HG02763 (cell line): ENCODE measurements at regions not wholly inside any gene's neighbourhood (a gene's known extent, or its start where the extent isn't known, plus 50 kb on each side); places are given as distances from the start of the nearest gene placed in this dataset.
"Not testable (repeated sequence)": the region's sequence is repeated elsewhere in the genome, so short reads cannot be mapped to it uniquely, and the experiment has no call there.

Experiments used
- ATAC-seq: cut with Tn5 transposase; IDR thresholded peaks from one replicate; pipeline ENCODE4 v1.9.1; 2021; ENCODE audit warnings: mild to moderate bottlenecking, moderate library complexity; ENCODE audit not compliant: unreplicated experiment

- not testable (repeated sequence) for ATAC-seq
Observed at GRCh38 chrX:140633105-140633504, 76.5 kb upstream of the LINC00632 start.

- ATAC-seq = no peak
Observed at GRCh38 chrX:140608111-140608510, 101.4 kb upstream of the LINC00632 start.

DNA sequence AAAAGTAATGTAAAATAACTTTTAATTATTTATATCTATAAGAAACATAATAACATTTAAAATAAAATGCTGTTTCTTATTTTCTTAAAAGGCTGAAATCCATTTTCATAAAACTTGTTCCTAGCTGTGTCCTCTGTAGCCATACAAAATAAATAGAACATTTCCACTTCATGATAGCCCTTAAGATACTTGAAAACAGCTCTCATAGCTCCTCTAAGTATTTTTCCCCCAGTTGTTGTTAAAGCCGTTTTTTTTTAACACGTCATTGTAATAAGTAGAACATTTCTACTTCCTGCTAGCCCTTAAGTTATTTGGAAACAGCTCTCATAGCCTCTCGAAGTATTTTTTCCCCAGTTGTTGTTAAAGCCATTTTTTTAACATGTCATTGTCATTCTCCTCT lies 97.3 kb upstream of the SOX3 start:
- no peak for ATAC-seq

DNA sequence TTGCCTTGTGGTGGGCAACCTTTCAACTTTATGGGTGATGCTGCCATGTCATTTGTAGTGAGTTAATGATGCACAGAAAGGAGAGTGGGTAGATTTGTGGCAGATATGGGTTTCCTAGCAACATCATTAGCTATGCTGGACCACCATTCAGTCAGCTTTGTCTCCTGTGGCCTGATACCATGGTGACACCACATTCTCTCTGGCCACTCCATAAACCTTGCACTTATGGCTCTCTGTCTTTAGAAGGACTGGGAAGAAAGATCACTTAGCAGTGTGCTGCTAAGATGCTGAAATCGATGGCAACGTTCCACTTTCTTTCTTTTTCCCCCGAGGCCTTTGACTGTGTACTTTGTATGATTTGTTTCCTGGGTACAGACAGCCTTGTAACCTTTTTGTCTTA lies 95.0 kb upstream of the SOX3 start:
- ATAC-seq = no peak

GRCh38 chrX:140589657-140590056 lies 84.8 kb upstream of the SOX3 start:
- no peak for ATAC-seq

GRCh38 chrX:140586951-140587350 lies 82.1 kb upstream of the SOX3 start:
- ATAC-seq = no peak

- ATAC-seq = no peak
Observed at GRCh38 chrX:140580478-140580877, 75.6 kb upstream of the SOX3 start.

DNA sequence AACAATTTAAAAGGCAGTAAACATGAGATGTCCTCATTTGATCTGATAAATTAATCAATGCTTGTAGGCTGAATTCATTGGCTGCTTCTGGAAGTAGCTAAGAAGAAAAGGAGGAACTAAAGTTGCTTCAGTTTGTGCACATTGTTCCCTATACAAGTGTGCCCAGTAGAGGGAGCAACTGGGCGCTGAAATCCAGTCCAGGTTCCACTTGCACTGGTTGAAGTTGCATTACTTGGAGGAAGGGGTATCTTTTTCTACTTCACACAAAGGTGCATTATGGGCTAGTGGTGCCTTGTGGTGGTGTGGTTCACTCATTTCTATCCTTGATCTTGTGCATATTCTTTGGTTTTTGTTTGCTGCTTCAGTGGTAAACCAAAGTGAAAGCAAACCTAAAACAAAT lies 67.9 kb upstream of the SOX3 start:
- peak; percentile 72 for ATAC-seq

DNA sequence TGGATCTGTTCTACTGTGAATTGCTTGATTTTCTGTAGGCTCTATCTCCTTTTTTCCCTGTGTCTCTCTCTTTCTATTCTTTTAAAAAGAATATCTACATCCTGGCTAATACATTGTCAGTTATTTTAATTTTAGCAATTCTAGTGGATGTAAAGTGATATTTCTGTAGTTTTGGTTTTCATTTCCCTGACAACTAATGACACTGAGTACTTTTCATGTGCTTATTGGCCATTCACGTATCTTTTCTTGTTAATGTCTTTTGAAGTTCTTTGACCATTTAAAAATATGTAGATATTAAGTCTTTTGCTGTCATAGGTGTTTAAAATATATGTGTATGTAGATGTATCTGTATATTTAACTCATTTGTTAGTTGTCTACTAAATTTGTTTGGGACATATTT lies 59.0 kb upstream of the SOX3 start:
- no peak for ATAC-seq
